Ovary (tissue), 3 donors: ENCODE measurements at regions not wholly inside any gene's neighbourhood (a gene's known extent, or its start where the extent isn't known, plus 50 kb on each side); places are given as distances from the start of the nearest gene placed in this dataset.

Experiments
- CTCF ChIP-seq, 3 donors: fragments of 450-650 bp in 2 of 3; fragments of 200-600 bp in 1 of 3; IDR thresholded peaks; one replicate each; pipeline versions ENCODE4 v1.5.1 to v1.8.0; 2016 to 2022; ENCODE audit warnings: antibody characterized with exemption in 3 of 3, mild to moderate bottlenecking in 1 of 3
- EP300 ChIP-seq: sonication (generic); formaldehyde crosslinking; IDR thresholded peaks from one replicate; pipeline ENCODE4 v1.6.1; 2017; ENCODE audit warnings: antibody characterized with exemption
- donor health status: DM: no; HTN: no; CAD: no.

- TF ChIP-seq CTCF (IDR thresholded peaks at IDR 0.05) (no peak), EP300 (no peak)
Observed at GRCh38 chr2:103660519-103660918, 898.7 kb downstream of the TMEM182 start.
